Activated CD4-positive, alpha-beta T cell treated with anti-CD3 and anti-CD28 coated beads for 36 hours (primary cell): ENCODE measurements at regions not wholly inside any gene's neighbourhood (a gene's known extent, or its start where the extent isn't known, plus 50 kb on each side); places are given as distances from the start of the nearest gene placed in this dataset.
"Not testable (repeated sequence)": the region's sequence is repeated elsewhere in the genome, so short reads cannot be mapped to it uniquely, and the experiment has no call there.

ENCODE experiments used
- ATAC-seq: fragments of 200-7000 bp; cut with Tn5 transposase; one replicate; pipeline ENCODE4 v1.10.0; 2021; ENCODE audit warnings: mild to moderate bottlenecking, moderate library complexity
- CTCF ChIA-PET: fragments of 350-600 bp; sonication (Branson Sonifier 250); formaldehyde crosslinking; loops from one replicate; lab custom pipeline; 2021; ENCODE audit warnings: antibody characterized with exemption; lab: Charles Lee
- POLR2A ChIA-PET: fragments of 350-600 bp; sonication (Branson Sonifier 250); formaldehyde crosslinking; loops from one replicate; lab custom pipeline; 2021; ENCODE audit warnings: antibody characterized with exemption, inconsistent platforms; lab: Charles Lee
- DNase-seq: peaks from one replicate; pipeline ENCODE4 v3.0.0-alpha.2; 2020
- H3K27ac Mint-ChIP-seq: one replicate; pipeline ENCODE4 v1.8.0; 2021; ENCODE audit warnings: mixed read lengths
- H3K27me3 Mint-ChIP-seq: one replicate; pipeline ENCODE4 v1.8.0; 2021; ENCODE audit warnings: mixed read lengths
- H3K36me3 Mint-ChIP-seq: one replicate; pipeline ENCODE4 v1.8.0; 2021; ENCODE audit warnings: low read depth, mixed read lengths
- H3K4me1 Mint-ChIP-seq: one replicate; pipeline ENCODE4 v1.8.0; 2021; ENCODE audit warnings: mixed read lengths
- H3K4me3 Mint-ChIP-seq: one replicate; pipeline ENCODE4 v1.8.0; 2021; ENCODE audit warnings: mild to moderate bottlenecking, moderate library complexity, mixed read lengths
- H3K9me3 Mint-ChIP-seq: one replicate; pipeline ENCODE4 v1.8.0; 2021; ENCODE audit warnings: low read depth, mixed read lengths
- intact Hi-C, 2 experiments: fragments of 100-400 bp; cut with DNase I in 1 of 2; cut with micrococcal nuclease in 1 of 2; formaldehyde crosslinking; loops; one replicate each; pipeline versions ENCODE4 v1.14.2 to v1.15.1; 2022 to 2024; cut with DNase I, micrococcal nuclease

GRCh38 chr10:80949785-80950184, 412.1 kb downstream of the SH2D4B start:
- H3K4me1 Mint-ChIP-seq, result no peaks in the 10 kb centered on the region
- no peak for ATAC-seq
- peaks cover 1% of the 10 kb centered on the region for H3K27me3 Mint-ChIP-seq
- no peaks in the 10 kb centered on the region for H3K9me3 Mint-ChIP-seq
- DNase-seq, result no peak
- no peaks in the 10 kb centered on the region for H3K36me3 Mint-ChIP-seq
- ChIA-PET CTCF (no interaction called here), POLR2A (no interaction called here)
- intact Hi-C loops, result loop anchor here in 1 of 2 experiments (5.0 kb wide), 1 partner anchor 893 kb away; no protein-coding TSS in a partner anchor
- no peak overlapping the region for H3K4me3 Mint-ChIP-seq
- H3K27ac Mint-ChIP-seq, result no peak overlapping the region

GRCh38 chr10:80952436-80952835, 414.7 kb downstream of the SH2D4B start:
- DNase-seq (no peak), ATAC-seq (no peak)
- H3K36me3 Mint-ChIP-seq, result no peaks in the 10 kb centered on the region
- H3K4me3 Mint-ChIP-seq, result no peak overlapping the region
- no peaks in the 10 kb centered on the region for H3K9me3 Mint-ChIP-seq
- no peaks in the 10 kb centered on the region for H3K4me1 Mint-ChIP-seq
- ChIA-PET CTCF (no interaction called here), POLR2A (no interaction called here)
- no peak overlapping the region for H3K27ac Mint-ChIP-seq
- no peaks in the 10 kb centered on the region for H3K27me3 Mint-ChIP-seq
- intact Hi-C loops, result no loop called here

- no peaks in the 10 kb centered on the region for H3K4me1 Mint-ChIP-seq
- POLR2A ChIA-PET, result no interaction called here
Measured at GRCh38 chr10:80957161-80957560, 419.5 kb downstream of the SH2D4B start.

GRCh38 chr10:80964179-80964578, 426.5 kb downstream of the SH2D4B start:
- H3K27me3 Mint-ChIP-seq, result no peaks in the 10 kb centered on the region
- ATAC-seq (no peak), DNase-seq (no peak)
- H3K4me3 Mint-ChIP-seq, result no peak overlapping the region
- CTCF ChIA-PET, result no interaction called here
- intact Hi-C loops, result no loop called here
- H3K4me1 Mint-ChIP-seq, result no peaks in the 10 kb centered on the region
- no peaks in the 10 kb centered on the region for H3K9me3 Mint-ChIP-seq
- POLR2A ChIA-PET, result no interaction called here
- no peak overlapping the region for H3K27ac Mint-ChIP-seq
- H3K36me3 Mint-ChIP-seq, result no peaks in the 10 kb centered on the region

More at GRCh38 chr10:80957161-80957560, 419.5 kb downstream of the SH2D4B start:
- ATAC-seq (no peak), DNase-seq (no peak)
- Mint-ChIP-seq H3K9me3 (no peaks in the 10 kb centered on the region), H3K27me3 (peaks cover 2% of the 10 kb centered on the region), H3K4me3 (no peak overlapping the region), H3K36me3 (no peaks in the 10 kb centered on the region), H3K27ac (no peak overlapping the region)
- CTCF ChIA-PET, result no interaction called here
- intact Hi-C loops, result no loop called here

GRCh38 chr10:80964955-80965614, 427.4 kb downstream of the SH2D4B start:
- no peaks in the 10 kb centered on the region for H3K36me3 Mint-ChIP-seq
- no peaks in the 10 kb centered on the region for H3K9me3 Mint-ChIP-seq
- no peaks in the 10 kb centered on the region for H3K27me3 Mint-ChIP-seq
- intact Hi-C loops, result no loop called here
- ChIA-PET POLR2A (no interaction called here), CTCF (no interaction called here)
- no peak overlapping the region for H3K4me3 Mint-ChIP-seq
- H3K27ac Mint-ChIP-seq, result no peak overlapping the region
- no peak for ATAC-seq
- DNase-seq, result no peak
- no peaks in the 10 kb centered on the region for H3K4me1 Mint-ChIP-seq

- H3K9me3 Mint-ChIP-seq, result no peaks in the 10 kb centered on the region
- no peak overlapping the region for H3K4me3 Mint-ChIP-seq
- intact Hi-C loops, result no loop called here
- no peaks in the 10 kb centered on the region for H3K36me3 Mint-ChIP-seq
- H3K27ac Mint-ChIP-seq, result no peak overlapping the region
- H3K4me1 Mint-ChIP-seq, result no peaks in the 10 kb centered on the region
- ChIA-PET CTCF (no interaction called here), POLR2A (no interaction called here)
- no peaks in the 10 kb centered on the region for H3K27me3 Mint-ChIP-seq
- ATAC-seq, result no peak
- no peak for DNase-seq
Measured at GRCh38 chr10:80966326-80966986, 428.8 kb downstream of the SH2D4B start.

GRCh38 chr10:80967357-80967756, 429.7 kb downstream of the SH2D4B start:
- POLR2A ChIA-PET, H3K9me3 Mint-ChIP-seq, H3K4me3 Mint-ChIP-seq, H3K27ac Mint-ChIP-seq, H3K27me3 Mint-ChIP-seq, H3K4me1 Mint-ChIP-seq, H3K36me3 Mint-ChIP-seq, DNase-seq, CTCF ChIA-PET, ATAC-seq, intact Hi-C loops: not testable (repeated sequence)

GRCh38 chr10:80968903-80969302, 431.2 kb downstream of the SH2D4B start:
- Mint-ChIP-seq H3K36me3 (no peaks in the 10 kb centered on the region), H3K4me1 (no peaks in the 10 kb centered on the region), H3K27ac (no peak overlapping the region), H3K9me3 (no peaks in the 10 kb centered on the region), H3K27me3 (no peaks in the 10 kb centered on the region), H3K4me3 (no peak overlapping the region)
- ATAC-seq, result no peak
- POLR2A ChIA-PET, result no interaction called here
- intact Hi-C loops, result no loop called here
- CTCF ChIA-PET, result no interaction called here
- DNase-seq, result no peak

GRCh38 chr10:80971461-80971860, 433.8 kb downstream of the SH2D4B start:
- Mint-ChIP-seq H3K36me3 (no peaks in the 10 kb centered on the region), H3K27me3 (no peaks in the 10 kb centered on the region), H3K9me3 (no peaks in the 10 kb centered on the region), H3K27ac (no peak overlapping the region), H3K4me3 (no peak overlapping the region), H3K4me1 (no peaks in the 10 kb centered on the region)
- intact Hi-C loops, result no loop called here
- DNase-seq, result no peak
- POLR2A ChIA-PET, result no interaction called here
- CTCF ChIA-PET, result interaction anchor here (1.6 kb wide), 1 partner anchor 10 kb away, joined by 3 read pairs; no protein-coding TSS in a partner anchor
- no peak for ATAC-seq

- H3K4me3 Mint-ChIP-seq, result no peak overlapping the region
- H3K9me3 Mint-ChIP-seq, result no peaks in the 10 kb centered on the region
- intact Hi-C loops, result no loop called here
- no peak for DNase-seq
- peaks cover 3% of the 10 kb centered on the region for H3K27me3 Mint-ChIP-seq
- no peaks in the 10 kb centered on the region for H3K36me3 Mint-ChIP-seq
- POLR2A ChIA-PET, result no interaction called here
- CTCF ChIA-PET, result no interaction called here
- ATAC-seq, result no peak
- H3K27ac Mint-ChIP-seq, result no peak overlapping the region
- H3K4me1 Mint-ChIP-seq, result no peaks in the 10 kb centered on the region
Measured at GRCh38 chr10:80976658-80977057, 439.0 kb downstream of the SH2D4B start.

GRCh38 chr10:80985102-80985501, 447.4 kb downstream of the SH2D4B start:
- Mint-ChIP-seq H3K36me3 (no peaks in the 10 kb centered on the region), H3K4me1 (no peaks in the 10 kb centered on the region), H3K9me3 (no peaks in the 10 kb centered on the region), H3K4me3 (no peak overlapping the region), H3K27me3 (peaks cover 4% of the 10 kb centered on the region), H3K27ac (no peak overlapping the region)
- ChIA-PET CTCF (interaction anchor here (0.9 kb wide), 1 partner anchor 23 kb away, joined by 3 read pairs; no protein-coding TSS in a partner anchor), POLR2A (no interaction called here)
- no peak for ATAC-seq
- no peak for DNase-seq
- intact Hi-C loops, result no loop called here

- Mint-ChIP-seq H3K27me3 (peaks cover 4% of the 10 kb centered on the region), H3K4me1 (no peaks in the 10 kb centered on the region), H3K36me3 (no peaks in the 10 kb centered on the region), H3K27ac (no peak overlapping the region), H3K9me3 (no peaks in the 10 kb centered on the region), H3K4me3 (no peak overlapping the region)
- CTCF ChIA-PET, result no interaction called here
- ATAC-seq, result no peak
- intact Hi-C loops, result no loop called here
- POLR2A ChIA-PET, result no interaction called here
- no peak for DNase-seq
Measured at GRCh38 chr10:80986596-80986995, 448.9 kb downstream of the SH2D4B start.
